DND-41 (cell line): ENCODE measurements at regions not wholly inside any gene's neighbourhood (a gene's known extent, or its start where the extent isn't known, plus 50 kb on each side); places are given as distances from the start of the nearest gene placed in this dataset.

Source experiments
- ATAC-seq: fragments of 200-7000 bp; cut with Tn5 transposase; 3 replicates; pipeline ENCODE4 v1.9.1; 2021; ENCODE audit warnings: low read depth; ENCODE audit not compliant: insufficient read depth
- DNase-seq: peaks from one replicate; pipeline ENCODE4 v3.0.0-alpha.2; 2020
- H2AFZ ChIP-seq: 2 replicates; pipeline ENCODE4 v1.6.0; 2012; ENCODE audit warnings: low read depth, low read length
- H3K27ac ChIP-seq: 2 replicates; pipeline ENCODE4 v1.5.1; 2012; ENCODE audit warnings: low read length, inconsistent platforms
- H3K27me3 ChIP-seq: fragments of 200-600 bp; sonication (generic); 2 replicates; pipeline ENCODE4 v1.6.0; 2012; ENCODE audit warnings: low read length, mild to moderate bottlenecking, inconsistent platforms; ENCODE audit not compliant: insufficient read depth, poor library complexity
- H3K36me3 ChIP-seq: 2 replicates; pipeline ENCODE4 v1.5.1; 2012; ENCODE audit warnings: low read length, inconsistent platforms; ENCODE audit not compliant: insufficient read depth
- H3K4me1 ChIP-seq: 2 replicates; pipeline ENCODE4 v1.5.1; 2012; ENCODE audit warnings: mild to moderate bottlenecking, low read length; ENCODE audit not compliant: insufficient read depth
- H3K4me2 ChIP-seq: 2 replicates; pipeline ENCODE4 v1.6.0; 2012; ENCODE audit warnings: mild to moderate bottlenecking, moderate library complexity, low read length, inconsistent platforms; ENCODE audit not compliant: insufficient read depth
- H3K4me3 ChIP-seq, 2 experiments: fragments of 200-600 bp in 1 of 2; shearing (Covaris generic) in 1 of 2; 2 replicates each; pipeline ENCODE4 v1.5.1; 2012 to 2016; ENCODE audit warnings: inconsistent platforms in 2 of 2, low read length in 2 of 2, mild to moderate bottlenecking in 2 of 2, low read depth in 1 of 2, moderate library complexity in 1 of 2
- H3K79me2 ChIP-seq: 2 replicates; pipeline ENCODE4 v1.6.0; 2012; ENCODE audit warnings: low read length, inconsistent platforms; ENCODE audit not compliant: insufficient read depth
- H3K9ac ChIP-seq: 2 replicates; pipeline ENCODE4 v1.6.0; 2012; ENCODE audit warnings: low read depth, mild to moderate bottlenecking, inconsistent platforms, low read length, moderate library complexity
- H3K9me3 ChIP-seq: 2 replicates; pipeline ENCODE4 v1.5.1; 2012; ENCODE audit warnings: low read length, moderate library complexity, mild to moderate bottlenecking, inconsistent platforms; ENCODE audit not compliant: insufficient read depth, severe bottlenecking
- H4K20me1 ChIP-seq: 2 replicates; pipeline ENCODE4 v1.6.0; 2012; ENCODE audit warnings: low read length; ENCODE audit not compliant: insufficient read depth
- CTCF ChIP-seq: IDR thresholded peaks from 2 replicates; pipeline ENCODE4 v1.5.1; 2012; ENCODE audit warnings: borderline replicate concordance, low read length, moderate library complexity, mild to moderate bottlenecking; ENCODE audit not compliant: poor library complexity, severe bottlenecking; ENCODE audit errors: extremely low read depth
- EZH2 ChIP-seq: IDR thresholded peaks from 3 replicates; pipeline ENCODE4 v1.6.1; 2012; ENCODE audit warnings: borderline replicate concordance, low read depth, mild to moderate bottlenecking, moderate library complexity, low read length, inconsistent platforms; ENCODE audit not compliant: severe bottlenecking

GRCh38 chr14:28926122-28926521, 159.5 kb downstream of the FOXG1 start:
- no peaks in the 10 kb centered on the region for H3K4me1 ChIP-seq
- no peaks in the 10 kb centered on the region for H3K9me3 ChIP-seq
- no peak for ATAC-seq
- H3K27me3 ChIP-seq: no peaks in the 10 kb centered on the region
- no peaks in the 10 kb centered on the region for H3K36me3 ChIP-seq
- H2AFZ ChIP-seq: no peak overlapping the region
- H3K27ac ChIP-seq: no peak overlapping the region
- H3K9ac ChIP-seq: no peak overlapping the region
- no peak for DNase-seq
- H3K79me2 ChIP-seq: no peaks in the 10 kb centered on the region
- no peak overlapping the region for H3K4me2 ChIP-seq
- no peak for TF ChIP-seq EZH2
- TF ChIP-seq CTCF: no peak
- no peaks in the 10 kb centered on the region for H4K20me1 ChIP-seq
- no peak overlapping the region for H3K4me3 ChIP-seq

DNA sequence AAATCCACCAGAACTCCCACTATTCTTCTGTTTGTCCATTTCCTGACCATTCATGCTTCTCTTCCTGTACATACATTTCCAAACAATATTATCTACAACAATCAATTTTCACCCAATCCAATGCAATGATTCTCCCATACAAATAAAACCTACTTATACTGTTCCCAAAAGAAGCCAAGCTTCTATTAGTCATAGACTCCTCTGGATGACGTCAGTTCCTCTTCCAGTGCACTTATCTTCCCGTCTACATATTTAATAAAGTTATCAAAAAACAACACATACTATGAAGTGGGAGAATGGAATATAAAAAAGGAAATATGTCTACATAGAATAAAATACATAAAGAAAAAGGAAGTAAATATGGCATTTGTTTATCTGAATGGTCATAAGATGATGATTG, 165.4 kb downstream of the FOXG1 start:
- H3K4me3 ChIP-seq: no peak overlapping the region

DNA sequence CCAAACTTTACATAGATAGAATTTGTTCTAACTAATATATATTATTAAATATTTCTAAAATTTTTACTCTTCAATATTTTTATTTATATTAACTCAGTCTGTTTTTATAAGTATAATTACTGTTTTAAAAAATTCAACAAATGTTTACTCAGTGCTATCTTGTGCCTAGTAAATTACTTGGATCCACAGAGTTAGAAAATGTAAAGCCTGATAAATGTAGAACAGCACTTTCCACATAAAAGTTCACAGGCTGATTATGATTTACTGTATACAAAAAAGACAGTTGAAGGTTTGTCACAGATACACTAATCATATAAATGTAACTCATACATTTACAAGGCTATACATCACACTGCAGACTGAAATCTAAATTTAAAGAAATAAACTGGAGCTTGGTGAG, 170.0 kb downstream of the FOXG1 start:
- no peak for ATAC-seq
- Histone ChIP-seq H3K36me3 (no peaks in the 10 kb centered on the region), H3K27ac (no peak overlapping the region)

More for the DNA sequence above, 165.4 kb downstream of the FOXG1 start:
- no peaks in the 10 kb centered on the region for H3K4me1 ChIP-seq
- TF ChIP-seq EZH2 (no peak), CTCF (no peak)
- H2AFZ ChIP-seq: no peak overlapping the region
- ATAC-seq: no peak
- no peaks in the 10 kb centered on the region for H4K20me1 ChIP-seq
- H3K9me3 ChIP-seq: peaks cover 3% of the 10 kb centered on the region
- DNase-seq: no peak
- no peaks in the 10 kb centered on the region for H3K27me3 ChIP-seq
- no peaks in the 10 kb centered on the region for H3K36me3 ChIP-seq
- H3K9ac ChIP-seq: no peak overlapping the region
- no peak overlapping the region for H3K27ac ChIP-seq
- no peaks in the 10 kb centered on the region for H3K79me2 ChIP-seq
- no peak overlapping the region for H3K4me2 ChIP-seq

More for the DNA sequence above, 170.0 kb downstream of the FOXG1 start:
- H3K79me2 ChIP-seq: no peaks in the 10 kb centered on the region
- H3K9ac ChIP-seq: no peak overlapping the region
- no peak for DNase-seq
- no peak overlapping the region for H3K4me2 ChIP-seq
- no peak for TF ChIP-seq CTCF
- H3K27me3 ChIP-seq: no peaks in the 10 kb centered on the region
- peaks cover 3% of the 10 kb centered on the region for H3K9me3 ChIP-seq
- no peaks in the 10 kb centered on the region for H4K20me1 ChIP-seq
- no peak overlapping the region for H3K4me3 ChIP-seq
- no peaks in the 10 kb centered on the region for H3K4me1 ChIP-seq
- H2AFZ ChIP-seq: no peak overlapping the region
